Neutrophil (primary cell): ENCODE measurements at regions not wholly inside any gene's neighbourhood (a gene's known extent, or its start where the extent isn't known, plus 50 kb on each side); places are given as distances from the start of the nearest gene placed in this dataset.

Source experiments
- H3K27ac ChIP-seq: fragments of 200-600 bp; sonication (generic); 2 replicates; pipeline ENCODE4 v1.5.1; 2016; ENCODE audit warnings: mild to moderate bottlenecking, moderate library complexity
- H3K27me3 ChIP-seq: fragments of 200-600 bp; sonication (generic); 2 replicates; pipeline ENCODE4 v1.6.0; 2016; ENCODE audit warnings: mild to moderate bottlenecking
- H3K36me3 ChIP-seq: fragments of 200-600 bp; sonication (generic); 2 replicates; pipeline ENCODE4 v1.5.1; 2017
- H3K4me1 ChIP-seq, 2 experiments: fragments of 200-600 bp in 1 of 2; sonication (generic) in 1 of 2; 1 replicate in 1 of 2; 2 replicates in 1 of 2; pipeline versions ENCODE4 v1.5.1 to v1.6.1; 2013 to 2016; ENCODE audit warnings: low read depth in 1 of 2, low read length in 1 of 2, mild to moderate bottlenecking in 1 of 2, moderate library complexity in 1 of 2; ENCODE audit not compliant: control insufficient read depth in 1 of 2, insufficient read depth in 1 of 2
- H3K4me3 ChIP-seq, 2 experiments: fragments of 200-600 bp in 1 of 2; sonication (generic) in 1 of 2; 1 replicate in 1 of 2; 2 replicates in 1 of 2; pipeline ENCODE4 v1.5.1; 2013 to 2016; ENCODE audit warnings: low read depth in 1 of 2, low read length in 1 of 2, mild to moderate bottlenecking in 1 of 2, moderate library complexity in 1 of 2
- H3K9me3 ChIP-seq: fragments of 200-600 bp; sonication (generic); 2 replicates; pipeline ENCODE4 v1.5.1; 2016
- CTCF ChIP-seq: fragments of 200-600 bp; sonication (generic); IDR thresholded peaks from 2 replicates; pipeline ENCODE4 v1.5.1; 2016; ENCODE audit warnings: antibody characterized with exemption

GRCh38 chr1:88296642-88297041, 387.4 kb upstream of the PKN2 start:
- H3K27me3 ChIP-seq: no peaks in the 10 kb centered on the region
- no peak for TF ChIP-seq CTCF
- H3K4me3 ChIP-seq: no peak overlapping the region
- no peak overlapping the region for H3K27ac ChIP-seq
- no peaks in the 10 kb centered on the region for H3K4me1 ChIP-seq
- no peaks in the 10 kb centered on the region for H3K36me3 ChIP-seq
- no peaks in the 10 kb centered on the region for H3K9me3 ChIP-seq

GRCh38 chr1:88298506-88298905, 385.6 kb upstream of the PKN2 start:
- H3K4me1 ChIP-seq: no peaks in the 10 kb centered on the region
- no peaks in the 10 kb centered on the region for H3K36me3 ChIP-seq
- no peaks in the 10 kb centered on the region for H3K9me3 ChIP-seq
- no peak for TF ChIP-seq CTCF
- no peak overlapping the region for H3K4me3 ChIP-seq
- no peaks in the 10 kb centered on the region for H3K27me3 ChIP-seq
- no peak overlapping the region for H3K27ac ChIP-seq

- Histone ChIP-seq H3K4me1 (no peaks in the 10 kb centered on the region), H3K27me3 (no peaks in the 10 kb centered on the region), H3K4me3 (no peak overlapping the region), H3K36me3 (no peaks in the 10 kb centered on the region), H3K9me3 (no peaks in the 10 kb centered on the region), H3K27ac (no peak overlapping the region)
- TF ChIP-seq CTCF: no peak
These were observed 383.3 kb upstream of the PKN2 start for GRCh38 chr1:88300752-88301263.

GRCh38 chr1:88302843-88303486, 381.1 kb upstream of the PKN2 start:
- H3K36me3 ChIP-seq: no peaks in the 10 kb centered on the region
- H3K9me3 ChIP-seq: no peaks in the 10 kb centered on the region
- no peaks in the 10 kb centered on the region for H3K27me3 ChIP-seq
- no peak for TF ChIP-seq CTCF
- no peak overlapping the region for H3K4me3 ChIP-seq
- H3K4me1 ChIP-seq: no peaks in the 10 kb centered on the region
- H3K27ac ChIP-seq: no peak overlapping the region

GRCh38 chr1:88311265-88311664, 372.8 kb upstream of the PKN2 start:
- H3K27me3 ChIP-seq: no peaks in the 10 kb centered on the region
- no peak for TF ChIP-seq CTCF

More at GRCh38 chr1:88311265-88311664, 372.8 kb upstream of the PKN2 start:
- Histone ChIP-seq H3K9me3 (no peaks in the 10 kb centered on the region), H3K36me3 (no peaks in the 10 kb centered on the region), H3K27ac (no peak overlapping the region), H3K4me3 (no peak overlapping the region), H3K4me1 (peaks cover 0 to 6% of the 10 kb centered on the region in 2 experiments)
